GM20000 (cell line): ENCODE measurements at regions not wholly inside any gene's neighbourhood (a gene's known extent, or its start where the extent isn't known, plus 50 kb on each side); places are given as distances from the start of the nearest gene placed in this dataset.

Experiments
- DNase-seq: peaks from one replicate; pipeline ENCODE4 v3.0.0; 2012; ENCODE audit warnings: low spot score
- TF ChIP-seq, protein P1 (sequence below): IDR thresholded peaks from 2 replicates; pipeline ENCODE4 v1.5.1; 2012; ENCODE audit warnings: mild to moderate bottlenecking, control low read depth; ENCODE audit errors: extremely low read depth, missing control alignments

DNA sequence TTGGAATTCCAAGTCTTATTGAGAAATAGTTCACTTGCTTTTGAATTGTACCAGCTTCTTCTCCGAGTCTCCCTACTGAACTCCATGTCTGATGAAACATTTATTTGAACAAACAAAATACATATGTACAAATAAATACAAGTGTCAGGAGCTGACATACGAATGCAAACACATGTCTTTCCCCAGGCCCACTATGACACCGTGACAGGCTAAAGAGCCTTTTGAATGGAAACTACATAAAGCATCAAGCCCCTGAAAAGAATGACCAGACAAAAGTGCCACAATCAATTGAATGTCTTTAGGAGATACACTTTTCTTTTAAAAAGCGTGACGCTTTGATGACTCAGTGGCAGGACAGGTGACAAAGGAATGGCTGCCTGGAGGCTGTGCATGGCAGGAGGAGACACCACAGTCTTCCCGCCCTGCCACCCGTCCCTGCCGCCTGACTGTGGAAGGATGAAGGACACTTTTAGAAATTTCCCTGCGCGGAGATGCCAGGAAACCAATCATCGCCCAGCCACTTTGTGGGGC lies 112.4 kb upstream of the BNC2 start:
- no peak for DNase-seq
- TF ChIP-seq, protein P1, sequence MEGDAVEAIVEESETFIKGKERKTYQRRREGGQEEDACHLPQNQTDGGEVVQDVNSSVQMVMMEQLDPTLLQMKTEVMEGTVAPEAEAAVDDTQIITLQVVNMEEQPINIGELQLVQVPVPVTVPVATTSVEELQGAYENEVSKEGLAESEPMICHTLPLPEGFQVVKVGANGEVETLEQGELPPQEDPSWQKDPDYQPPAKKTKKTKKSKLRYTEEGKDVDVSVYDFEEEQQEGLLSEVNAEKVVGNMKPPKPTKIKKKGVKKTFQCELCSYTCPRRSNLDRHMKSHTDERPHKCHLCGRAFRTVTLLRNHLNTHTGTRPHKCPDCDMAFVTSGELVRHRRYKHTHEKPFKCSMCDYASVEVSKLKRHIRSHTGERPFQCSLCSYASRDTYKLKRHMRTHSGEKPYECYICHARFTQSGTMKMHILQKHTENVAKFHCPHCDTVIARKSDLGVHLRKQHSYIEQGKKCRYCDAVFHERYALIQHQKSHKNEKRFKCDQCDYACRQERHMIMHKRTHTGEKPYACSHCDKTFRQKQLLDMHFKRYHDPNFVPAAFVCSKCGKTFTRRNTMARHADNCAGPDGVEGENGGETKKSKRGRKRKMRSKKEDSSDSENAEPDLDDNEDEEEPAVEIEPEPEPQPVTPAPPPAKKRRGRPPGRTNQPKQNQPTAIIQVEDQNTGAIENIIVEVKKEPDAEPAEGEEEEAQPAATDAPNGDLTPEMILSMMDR: no peak

DNA sequence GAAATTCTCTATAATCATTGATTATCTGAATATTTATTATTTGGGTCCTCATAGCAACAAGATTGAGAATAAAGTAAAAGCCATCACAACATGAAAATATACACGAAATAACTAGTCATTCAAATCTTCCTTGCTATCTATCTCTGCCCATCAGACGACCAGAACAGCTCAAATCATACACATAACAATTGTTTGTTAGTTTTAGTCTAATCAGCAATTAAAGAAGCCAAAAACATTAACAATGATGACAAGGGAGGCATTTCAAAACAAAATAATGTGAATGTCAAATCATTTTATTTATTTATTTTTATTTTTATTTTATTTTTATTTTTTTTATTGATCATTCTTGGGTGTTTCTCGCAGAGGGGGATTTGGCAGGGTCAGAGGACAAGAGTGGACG lies 106.0 kb upstream of the BNC2 start:
- DNase-seq: no peak
- TF ChIP-seq, protein P1: no peak

DNA sequence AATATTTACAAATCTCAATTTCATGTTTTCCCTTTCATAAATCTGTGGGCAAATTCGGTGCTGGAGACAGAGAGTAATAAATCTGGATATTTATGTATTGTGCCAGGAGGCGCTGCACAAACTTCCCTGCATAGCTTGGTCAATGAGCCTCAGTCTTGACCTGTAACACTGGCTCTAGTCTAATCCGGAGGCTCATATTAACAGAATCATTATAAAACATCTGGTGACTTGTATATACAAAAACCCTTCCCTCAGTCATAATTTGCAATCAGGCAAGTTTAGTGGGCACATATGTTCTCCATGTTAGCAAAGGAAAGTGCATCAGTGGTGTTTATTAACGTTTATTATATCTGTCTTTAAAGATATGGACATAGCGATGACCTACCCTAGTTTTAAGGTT lies 104.0 kb upstream of the BNC2 start:
- TF ChIP-seq, protein P1: no peak
- no peak for DNase-seq

DNA sequence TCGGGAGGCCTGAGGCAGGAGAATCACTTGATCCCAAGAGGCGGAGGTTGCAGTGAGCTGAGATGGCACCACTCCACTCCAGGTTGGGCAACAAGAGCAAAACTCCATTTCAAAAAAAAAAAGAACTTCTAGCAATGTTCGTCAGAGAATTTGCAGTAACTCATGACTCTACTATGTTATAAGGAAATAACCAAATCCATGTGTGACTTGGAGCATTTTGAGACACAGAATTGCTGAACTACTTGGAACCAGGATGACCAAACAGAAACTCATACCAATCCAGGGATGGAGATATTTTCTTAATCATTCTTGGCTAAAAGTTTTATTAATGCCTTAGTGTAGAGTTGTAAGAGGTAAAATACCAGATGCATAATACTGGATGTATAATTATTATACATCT lies 99.9 kb upstream of the BNC2 start:
- no peak for DNase-seq

DNA sequence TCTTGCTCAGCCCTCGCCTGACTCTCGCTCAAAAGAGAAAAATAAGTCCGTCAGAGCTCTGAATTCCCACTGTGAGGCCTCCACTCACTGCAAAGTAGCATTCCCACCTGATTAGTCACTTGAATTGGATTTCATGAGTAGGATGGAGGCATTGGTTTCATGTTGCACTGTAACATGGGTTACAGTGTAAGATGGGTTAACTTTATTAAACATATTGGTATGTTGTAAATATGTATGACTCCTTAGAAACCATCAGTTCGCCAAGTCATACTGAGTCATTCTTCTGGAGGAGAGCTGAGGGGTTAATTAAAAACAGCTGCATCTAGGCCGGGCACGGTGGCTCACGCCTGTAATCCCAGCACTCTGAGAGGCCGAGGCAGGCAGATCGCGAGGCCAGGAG lies 93.8 kb upstream of the BNC2 start:
- TF ChIP-seq, protein P1: no peak
- DNase-seq: no peak

More for the DNA sequence above, 99.9 kb upstream of the BNC2 start:
- TF ChIP-seq, protein P1: no peak

DNA sequence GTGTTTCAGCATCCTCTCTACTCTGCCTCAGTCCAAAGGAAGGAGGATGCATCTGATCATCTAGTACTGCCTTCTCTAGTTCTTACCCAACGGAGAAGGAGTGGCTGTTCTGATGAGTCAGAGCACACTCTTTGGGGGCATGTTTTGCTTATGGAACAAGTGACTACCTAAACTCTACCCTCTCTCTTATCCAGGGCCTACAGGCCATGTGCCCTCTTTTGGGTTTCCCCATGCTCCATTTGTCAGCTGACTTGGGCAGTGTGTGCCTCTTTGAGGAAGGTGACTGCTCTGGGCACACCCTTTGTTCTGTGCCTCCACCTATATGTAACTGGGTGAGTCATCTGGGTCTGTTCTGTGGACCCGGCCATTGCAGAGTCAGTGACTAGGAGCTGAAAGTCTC lies 89.6 kb upstream of the BNC2 start:
- TF ChIP-seq, protein P1: no peak
- DNase-seq: no peak

DNA sequence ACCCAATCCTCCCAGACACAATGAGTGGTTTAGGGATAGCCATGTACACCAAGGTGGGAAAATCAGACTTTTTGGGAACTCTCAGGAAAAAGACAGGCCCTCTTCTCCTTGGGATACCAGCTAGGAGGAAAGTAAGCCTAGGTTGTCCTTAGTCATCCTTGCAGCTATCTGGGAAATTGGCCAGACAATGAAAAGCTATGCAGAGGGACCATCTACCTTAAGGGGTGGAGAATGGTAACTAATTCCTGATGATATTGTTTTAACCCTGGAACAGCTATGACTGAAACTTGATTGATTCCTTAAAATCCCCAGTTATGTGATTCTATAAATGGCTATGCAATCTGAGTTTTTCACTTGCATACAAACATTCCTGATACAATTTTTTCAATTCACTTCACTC lies 88.9 kb upstream of the BNC2 start:
- TF ChIP-seq, protein P1: no peak

DNA sequence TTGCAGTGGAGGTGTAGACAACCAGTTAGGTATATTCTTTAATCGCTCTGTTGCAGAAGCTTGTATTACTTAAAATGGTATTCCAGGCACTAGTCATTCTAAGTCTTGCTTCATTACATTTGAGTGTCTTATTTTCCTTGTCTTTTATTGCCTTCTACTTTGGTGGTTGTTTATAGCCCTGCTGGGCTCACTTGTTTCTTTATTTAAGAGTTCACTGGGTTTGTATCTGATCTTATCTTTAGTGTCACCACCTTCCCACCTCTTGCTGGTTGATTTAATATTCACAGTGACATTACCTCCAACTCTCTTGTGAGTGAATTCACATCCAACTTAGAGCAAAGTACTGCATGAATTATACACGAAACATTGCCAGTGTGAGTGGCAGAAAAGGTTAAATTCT lies 83.6 kb upstream of the BNC2 start:
- TF ChIP-seq, protein P1: no peak
- DNase-seq: no peak

More for the DNA sequence above, 88.9 kb upstream of the BNC2 start:
- DNase-seq: no peak
